ENCODE measurements at regions not wholly inside any gene's neighbourhood (a gene's known extent, or its start where the extent isn't known, plus 50 kb on each side); places are given as distances from the start of the nearest gene placed in this dataset.

DNA sequence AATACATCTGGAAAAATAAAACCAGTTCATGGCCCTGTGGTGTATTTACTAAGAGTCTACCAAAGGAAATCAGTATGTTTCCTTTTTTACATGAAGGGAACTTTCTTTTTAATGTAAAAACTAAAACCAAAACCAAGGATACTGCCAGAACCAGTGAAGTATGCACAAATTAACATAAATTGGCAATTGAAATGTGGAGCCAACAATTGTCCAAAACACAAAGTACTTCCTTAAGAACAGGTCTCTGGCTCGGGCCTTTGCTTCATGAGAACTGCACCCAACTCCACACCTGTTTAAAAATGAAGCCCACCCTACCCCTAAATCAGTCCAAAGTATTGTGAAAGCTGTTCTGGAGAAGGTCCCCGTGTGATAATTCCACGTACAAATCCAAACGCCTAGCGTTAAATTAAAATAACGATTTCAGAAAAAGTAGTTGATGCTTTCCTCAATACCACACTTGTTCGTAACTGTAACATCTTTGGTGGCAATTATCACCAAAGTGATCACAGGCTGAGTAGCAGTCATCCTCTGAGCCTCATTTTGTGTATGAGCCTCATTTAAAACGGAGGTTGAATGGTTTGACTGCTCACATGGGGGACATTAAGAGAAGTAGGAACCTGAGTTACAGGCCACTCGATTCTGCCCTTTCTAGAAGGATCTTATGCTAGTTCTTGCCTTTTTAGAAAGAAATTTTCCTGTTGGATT is 93.0 kb downstream of the GEMIN8 start:
- peaks cover 47% of the 10 kb centered on the region for H3K4me1 ChIP-seq (ENCODE audit: insufficient read depth, low read length)
- no peaks in the 10 kb centered on the region for H3K27me3 ChIP-seq (ENCODE audit: insufficient read depth, low read length)
- H3K4me3 ChIP-seq (ENCODE audit: low read length), result peak overlapping the region; percentile 88
- H3K9me3 ChIP-seq (ENCODE audit: insufficient read depth, low read depth, low read length), result no peaks in the 10 kb centered on the region
- H3K27ac ChIP-seq (ENCODE audit: low read length), result peak overlapping the region; percentile 94
- peaks cover 30% of the 10 kb centered on the region for H3K36me3 ChIP-seq (ENCODE audit: insufficient read depth, low read depth, low read length)
- H3K9ac ChIP-seq (ENCODE audit: low read depth, low read length), result peak overlapping the region; percentile 92

DNA sequence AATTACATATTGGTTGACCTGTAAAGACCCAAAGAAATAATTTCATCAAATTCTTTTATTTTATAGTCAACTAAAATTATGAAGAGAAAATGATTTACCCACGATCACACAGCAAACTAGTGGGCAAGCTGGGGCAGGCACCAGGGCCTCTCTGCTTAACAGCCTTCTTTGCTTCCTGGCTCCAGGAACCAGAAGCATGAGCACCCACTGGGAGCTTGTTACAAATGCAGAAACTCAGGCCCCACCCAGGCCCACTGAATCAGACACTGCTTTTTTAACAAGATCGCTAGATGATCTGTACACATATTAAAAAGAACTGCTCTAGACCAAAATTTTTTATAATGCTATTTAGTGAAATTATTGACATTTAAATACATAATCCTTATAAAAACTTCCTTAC is 95.0 kb downstream of the GEMIN8 start:
- H3K9ac ChIP-seq (ENCODE audit: low read depth, low read length), result peak overlapping the region; percentile 25; the same call in 1 of the 2 replicates
- H3K4me3 ChIP-seq (ENCODE audit: low read length), result no peak overlapping the region
- no peaks in the 10 kb centered on the region for H3K27me3 ChIP-seq (ENCODE audit: insufficient read depth, low read length)
- peak overlapping the region; percentile 22 for H3K27ac ChIP-seq (ENCODE audit: low read length)
- peaks cover 43% of the 10 kb centered on the region for H3K4me1 ChIP-seq (ENCODE audit: insufficient read depth, low read length)
- peaks cover 30% of the 10 kb centered on the region for H3K36me3 ChIP-seq (ENCODE audit: insufficient read depth, low read depth, low read length)
- H3K9me3 ChIP-seq (ENCODE audit: insufficient read depth, low read depth, low read length), result no peaks in the 10 kb centered on the region

DNA sequence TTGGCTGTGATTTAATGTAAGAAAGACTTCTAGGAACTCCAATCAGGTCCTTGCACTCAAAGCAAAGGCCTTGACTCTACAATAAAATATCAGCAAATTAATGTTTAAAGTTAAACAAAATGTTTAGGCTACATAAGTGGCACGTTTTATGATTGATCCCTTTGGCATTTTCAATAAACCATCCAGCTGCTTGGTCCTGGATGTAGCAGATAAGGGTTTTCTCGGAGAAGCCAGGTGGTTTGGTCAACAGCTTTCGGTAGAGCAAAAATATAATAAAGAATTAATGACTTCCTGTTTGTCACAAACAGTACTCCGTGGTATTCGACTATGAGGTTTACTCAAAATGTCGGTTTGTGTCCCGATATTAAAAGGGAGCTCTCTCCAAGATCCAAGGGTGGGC is 95.8 kb downstream of the GEMIN8 start:
- Histone ChIP-seq H3K9ac (ENCODE audit: low read depth, low read length) (no peak overlapping the region), H3K36me3 (ENCODE audit: insufficient read depth, low read depth, low read length) (peaks cover 30% of the 10 kb centered on the region), H3K27me3 (ENCODE audit: insufficient read depth, low read length) (no peaks in the 10 kb centered on the region), H3K9me3 (ENCODE audit: insufficient read depth, low read depth, low read length) (no peaks in the 10 kb centered on the region), H3K27ac (ENCODE audit: low read length) (peak overlapping the region; percentile 56), H3K4me1 (ENCODE audit: insufficient read depth, low read length) (peaks cover 35% of the 10 kb centered on the region), H3K4me3 (ENCODE audit: low read length) (no peak overlapping the region)

DNA sequence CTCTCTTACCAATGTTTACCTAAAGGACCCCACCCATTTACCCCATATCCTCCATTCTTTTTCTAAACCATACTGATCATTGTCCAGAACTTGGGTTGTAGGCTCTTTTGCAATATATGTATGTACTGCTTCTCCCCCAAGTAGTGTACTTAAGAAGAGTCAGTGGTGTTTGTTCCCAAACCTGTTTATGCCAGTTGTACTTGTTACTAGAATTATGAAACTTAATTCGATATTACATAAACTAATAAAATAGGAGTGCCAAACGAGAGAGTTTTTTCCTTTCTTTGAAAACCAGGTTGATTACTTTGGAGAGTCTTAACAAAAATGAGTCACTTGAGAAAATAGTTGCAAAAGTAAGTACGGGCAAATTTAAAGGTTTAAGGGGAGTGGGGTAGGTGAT is 96.3 kb downstream of the GEMIN8 start:
- peak overlapping the region; percentile 56 for H3K27ac ChIP-seq (ENCODE audit: low read length)
- H3K9me3 ChIP-seq (ENCODE audit: insufficient read depth, low read depth, low read length), result no peaks in the 10 kb centered on the region
- H3K9ac ChIP-seq (ENCODE audit: low read depth, low read length), result no peak overlapping the region
- peaks cover 30% of the 10 kb centered on the region for H3K36me3 ChIP-seq (ENCODE audit: insufficient read depth, low read depth, low read length)
- no peaks in the 10 kb centered on the region for H3K27me3 ChIP-seq (ENCODE audit: insufficient read depth, low read length)
- no peak overlapping the region for H3K4me3 ChIP-seq (ENCODE audit: low read length)
- peaks cover 35% of the 10 kb centered on the region for H3K4me1 ChIP-seq (ENCODE audit: insufficient read depth, low read length)

DNA sequence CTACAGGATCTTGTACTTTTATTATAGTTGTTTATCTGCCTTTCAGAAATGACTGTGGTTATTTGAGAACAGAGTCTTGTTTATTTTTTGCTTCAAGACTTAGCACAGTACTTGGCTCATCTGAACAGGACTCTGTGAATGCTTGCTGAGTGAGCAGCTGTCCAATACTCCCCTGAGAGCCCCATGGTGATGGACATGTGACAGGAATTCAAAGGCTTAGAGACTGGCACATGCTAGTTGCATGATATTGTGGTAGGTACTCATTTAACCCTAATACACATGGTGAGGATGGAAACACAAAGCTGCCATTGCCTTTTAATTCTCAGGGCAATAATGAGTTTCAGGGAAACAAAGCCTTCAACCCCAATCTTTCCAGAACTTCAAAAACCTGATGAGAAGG is 97.3 kb downstream of the GEMIN8 start:
- Histone ChIP-seq H3K4me3 (ENCODE audit: low read length) (no peak overlapping the region), H3K9ac (ENCODE audit: low read depth, low read length) (peak overlapping the region; percentile 27; the same call in 1 of the 2 replicates), H3K36me3 (ENCODE audit: insufficient read depth, low read depth, low read length) (peaks cover 30% of the 10 kb centered on the region), H3K9me3 (ENCODE audit: insufficient read depth, low read depth, low read length) (no peaks in the 10 kb centered on the region), H3K27me3 (ENCODE audit: insufficient read depth, low read length) (no peaks in the 10 kb centered on the region), H3K27ac (ENCODE audit: low read length) (no peak overlapping the region), H3K4me1 (ENCODE audit: insufficient read depth, low read length) (peaks cover 35% of the 10 kb centered on the region)

DNA sequence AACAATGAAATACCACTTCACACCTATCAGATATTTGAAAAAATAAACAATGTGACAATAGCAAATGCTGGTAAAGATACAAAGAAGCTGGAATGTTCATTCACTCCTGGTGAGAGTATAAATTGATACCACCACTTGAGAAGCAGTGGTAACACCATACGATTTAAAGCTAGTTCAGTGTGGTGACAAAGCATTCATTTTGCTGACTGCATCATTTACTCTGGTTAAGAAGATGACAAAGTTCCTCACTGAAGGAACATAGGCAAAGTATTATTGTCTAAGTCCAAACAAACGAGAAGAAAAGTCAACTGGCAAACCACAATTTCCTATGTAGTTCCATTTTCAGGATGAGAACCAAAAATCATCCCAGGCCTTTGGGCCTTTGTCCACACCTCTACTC is 102.5 kb downstream of the GEMIN8 start:
- Histone ChIP-seq H3K4me1 (ENCODE audit: insufficient read depth, low read length) (peaks cover under 1% of the 10 kb centered on the region; the same call in 1 of the 2 replicates), H3K27me3 (ENCODE audit: insufficient read depth, low read length) (no peaks in the 10 kb centered on the region)

DNA sequence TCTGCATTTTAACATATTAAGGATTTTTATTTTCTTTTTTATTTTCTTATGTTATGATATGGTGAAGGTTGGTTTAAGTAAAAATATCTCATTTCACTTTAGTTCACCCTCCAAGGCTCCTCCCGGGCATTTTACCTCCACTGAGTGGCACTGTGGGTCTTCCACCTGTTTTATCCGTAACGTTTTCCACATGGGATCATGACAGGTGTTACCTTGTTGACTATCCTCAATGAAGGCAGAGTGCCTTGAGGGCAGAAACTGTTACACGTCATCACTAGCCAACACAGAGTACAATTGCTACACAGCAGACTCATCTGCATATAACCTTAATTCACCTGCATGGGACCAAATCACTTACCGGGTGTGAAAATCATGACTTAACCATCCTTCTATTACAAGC is 105.8 kb downstream of the GEMIN8 start:
- H3K9ac ChIP-seq (ENCODE audit: low read depth, low read length), result no peak overlapping the region
- no peaks in the 10 kb centered on the region for H3K9me3 ChIP-seq (ENCODE audit: insufficient read depth, low read depth, low read length)
- no peaks in the 10 kb centered on the region for H3K27me3 ChIP-seq (ENCODE audit: insufficient read depth, low read length)
- no peaks in the 10 kb centered on the region; the same call in 1 of the 2 replicates for H3K4me1 ChIP-seq (ENCODE audit: insufficient read depth, low read length)
- H3K27ac ChIP-seq (ENCODE audit: low read length), result no peak overlapping the region
- H3K36me3 ChIP-seq (ENCODE audit: insufficient read depth, low read depth, low read length), result no peaks in the 10 kb centered on the region
- H3K4me3 ChIP-seq (ENCODE audit: low read length), result no peak overlapping the region

More for the DNA sequence above, 102.5 kb downstream of the GEMIN8 start:
- Histone ChIP-seq H3K4me3 (ENCODE audit: low read length) (no peak overlapping the region), H3K27ac (ENCODE audit: low read length) (no peak overlapping the region), H3K9me3 (ENCODE audit: insufficient read depth, low read depth, low read length) (no peaks in the 10 kb centered on the region), H3K9ac (ENCODE audit: low read depth, low read length) (no peak overlapping the region), H3K36me3 (ENCODE audit: insufficient read depth, low read depth, low read length) (0 out of 2 replicates have a peak, but pooled peaks cover under 1% of the 10 kb centered on the region)

DNA sequence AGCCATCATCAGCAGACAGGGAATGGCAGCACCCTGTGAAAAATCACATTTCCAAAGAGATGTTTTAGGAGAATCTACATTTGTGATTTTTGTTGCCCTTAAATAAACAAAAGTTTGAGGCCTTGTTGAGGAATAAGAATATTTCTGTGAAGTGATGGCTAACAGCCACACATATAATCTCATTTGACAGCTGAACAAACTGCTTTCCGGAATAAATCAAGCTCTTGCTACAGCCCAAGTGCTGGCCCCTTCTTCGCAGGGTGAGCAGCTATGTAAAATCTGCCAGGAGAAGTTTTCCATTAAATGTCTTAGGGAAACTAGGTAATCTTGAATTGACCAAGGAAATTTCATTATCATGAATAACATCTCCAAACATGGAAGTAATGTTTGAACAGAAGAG is 106.4 kb upstream of the GPM6B start:
- no peak overlapping the region for H3K4me3 ChIP-seq (ENCODE audit: low read length)
- H3K9me3 ChIP-seq (ENCODE audit: insufficient read depth, low read depth, low read length), result no peaks in the 10 kb centered on the region; the same call in 1 of the 2 replicates
- H3K9ac ChIP-seq (ENCODE audit: low read depth, low read length), result no peak overlapping the region
- no peaks in the 10 kb centered on the region for H3K27me3 ChIP-seq (ENCODE audit: insufficient read depth, low read length)
- H3K4me1 ChIP-seq (ENCODE audit: insufficient read depth, low read length), result no peaks in the 10 kb centered on the region; the same call in 1 of the 2 replicates
- no peaks in the 10 kb centered on the region for H3K36me3 ChIP-seq (ENCODE audit: insufficient read depth, low read depth, low read length)
- no peak overlapping the region for H3K27ac ChIP-seq (ENCODE audit: low read length)

DNA sequence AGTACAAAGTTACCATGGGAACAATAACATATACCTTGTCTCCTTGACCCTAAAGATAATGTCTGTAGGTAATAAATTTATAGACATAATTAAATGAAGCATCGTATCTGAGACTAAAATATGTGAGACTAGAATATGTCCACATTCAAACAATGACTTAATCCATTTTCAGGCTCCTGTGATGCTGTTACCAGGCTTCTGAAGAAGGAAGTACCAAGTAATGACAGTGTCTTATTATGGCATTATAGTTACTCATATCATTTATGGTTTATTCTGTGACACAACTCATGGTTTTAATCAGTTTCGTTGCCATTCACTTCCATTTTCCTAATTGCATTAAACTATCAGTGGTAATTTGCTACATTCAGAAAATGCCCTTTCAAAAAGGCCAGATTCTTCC is 100.6 kb upstream of the GPM6B start:
- H3K4me3 ChIP-seq (ENCODE audit: low read length), result no peak overlapping the region
- no peaks in the 10 kb centered on the region for H3K36me3 ChIP-seq (ENCODE audit: insufficient read depth, low read depth, low read length)
- H3K27me3 ChIP-seq (ENCODE audit: insufficient read depth, low read length), result no peaks in the 10 kb centered on the region
- no peaks in the 10 kb centered on the region for H3K4me1 ChIP-seq (ENCODE audit: insufficient read depth, low read length)
- no peak overlapping the region for H3K9ac ChIP-seq (ENCODE audit: low read depth, low read length)
- no peaks in the 10 kb centered on the region; the same call in 1 of the 2 replicates for H3K9me3 ChIP-seq (ENCODE audit: insufficient read depth, low read depth, low read length)
- no peak overlapping the region for H3K27ac ChIP-seq (ENCODE audit: low read length)

DNA sequence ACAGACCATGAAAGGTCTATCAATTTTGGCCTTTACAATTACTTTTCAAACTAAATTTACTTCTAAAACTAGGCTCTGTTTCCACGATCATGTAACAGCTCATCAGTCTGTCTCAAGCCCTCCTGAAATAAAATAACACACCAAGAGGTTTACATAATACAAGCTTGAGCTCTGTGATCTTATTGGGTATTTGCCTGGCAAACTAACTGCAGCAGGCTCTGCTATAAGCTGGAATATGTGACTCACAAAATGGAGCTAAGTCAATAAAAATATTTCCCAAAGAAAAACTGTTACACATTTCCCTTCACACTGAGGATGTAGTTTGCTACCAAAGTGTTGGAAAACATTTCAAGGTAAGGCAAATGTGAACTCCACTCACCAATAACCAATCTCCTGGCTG is 94.7 kb upstream of the GPM6B start:
- Histone ChIP-seq H3K9ac (ENCODE audit: low read depth, low read length) (no peak overlapping the region), H3K4me3 (ENCODE audit: low read length) (no peak overlapping the region), H3K27ac (ENCODE audit: low read length) (no peak overlapping the region), H3K27me3 (ENCODE audit: insufficient read depth, low read length) (no peaks in the 10 kb centered on the region), H3K4me1 (ENCODE audit: insufficient read depth, low read length) (no peaks in the 10 kb centered on the region), H3K36me3 (ENCODE audit: insufficient read depth, low read depth, low read length) (no peaks in the 10 kb centered on the region), H3K9me3 (ENCODE audit: insufficient read depth, low read depth, low read length) (no peaks in the 10 kb centered on the region)

DNA sequence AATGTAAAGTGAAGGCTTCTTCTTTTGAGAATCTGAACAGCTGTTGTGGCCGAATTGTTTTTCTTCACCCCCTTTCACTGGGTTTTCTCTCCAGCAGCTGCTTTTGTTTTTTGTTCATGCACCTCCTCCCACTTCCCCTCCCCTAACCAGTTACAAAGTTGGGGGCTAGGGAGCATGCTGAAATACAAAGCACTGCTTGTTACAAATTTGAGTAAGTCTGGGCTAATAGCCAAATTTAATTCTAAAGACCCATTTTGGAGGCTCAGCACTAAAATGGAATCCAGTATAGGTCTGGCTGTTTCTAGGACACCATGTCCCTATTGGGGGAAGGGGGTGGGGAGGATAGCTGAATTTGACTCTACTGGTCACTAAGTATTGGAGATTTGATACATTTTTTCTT is 89.2 kb upstream of the GPM6B start:
- H3K27ac ChIP-seq (ENCODE audit: low read length), result peak overlapping the region; percentile 26
- H3K4me1 ChIP-seq (ENCODE audit: insufficient read depth, low read length), result peaks cover 9% of the 10 kb centered on the region; the same call in 1 of the 2 replicates
- H3K9ac ChIP-seq (ENCODE audit: low read depth, low read length), result no peak overlapping the region
- no peaks in the 10 kb centered on the region for H3K27me3 ChIP-seq (ENCODE audit: insufficient read depth, low read length)
- no peak overlapping the region for H3K4me3 ChIP-seq (ENCODE audit: low read length)
- no peaks in the 10 kb centered on the region for H3K9me3 ChIP-seq (ENCODE audit: insufficient read depth, low read depth, low read length)
- H3K36me3 ChIP-seq (ENCODE audit: insufficient read depth, low read depth, low read length), result no peaks in the 10 kb centered on the region

DNA sequence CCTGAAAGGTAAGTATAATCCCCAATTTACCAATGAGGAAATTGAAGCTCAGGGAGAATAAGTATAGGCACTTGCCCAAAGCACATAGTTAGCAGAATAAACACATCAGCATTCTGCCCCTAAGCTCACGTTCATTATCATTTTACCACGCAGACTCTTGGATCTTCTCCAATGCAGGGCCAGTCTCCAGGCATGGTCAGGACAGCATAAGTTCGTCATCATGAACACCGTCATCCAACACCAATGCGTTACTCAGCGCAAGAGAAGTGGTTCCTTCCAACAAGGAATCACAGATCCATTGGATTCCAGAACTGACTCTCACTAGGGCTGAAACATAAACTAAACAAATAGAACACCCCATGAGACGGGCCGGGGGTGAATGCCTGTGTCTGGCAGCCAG is 86.5 kb upstream of the GPM6B start:
- H3K4me1 ChIP-seq (ENCODE audit: insufficient read depth, low read length), result peaks cover 9% of the 10 kb centered on the region
- no peaks in the 10 kb centered on the region for H3K27me3 ChIP-seq (ENCODE audit: insufficient read depth, low read length)
- H3K4me3 ChIP-seq (ENCODE audit: low read length), result no peak overlapping the region
- no peaks in the 10 kb centered on the region for H3K9me3 ChIP-seq (ENCODE audit: insufficient read depth, low read depth, low read length)
- no peak overlapping the region for H3K9ac ChIP-seq (ENCODE audit: low read depth, low read length)
- H3K36me3 ChIP-seq (ENCODE audit: insufficient read depth, low read depth, low read length), result no peaks in the 10 kb centered on the region
- H3K27ac ChIP-seq (ENCODE audit: low read length), result no peak overlapping the region

Data from iPS-20b (cell line).